WI38 (cell line): ENCODE measurements at regions not wholly inside any gene's neighbourhood (a gene's known extent, or its start where the extent isn't known, plus 50 kb on each side); places are given as distances from the start of the nearest gene placed in this dataset.

Experiments
- H3K4me3 ChIP-seq: 2 replicates; pipeline ENCODE4 v1.5.1; 2011; ENCODE audit warnings: low read depth, mild to moderate bottlenecking, control low read depth, low read length
- TF ChIP-seq, protein P1 (sequence below): IDR thresholded peaks from 2 replicates; pipeline ENCODE4 v1.5.1; 2012; ENCODE audit warnings: low read depth, mild to moderate bottlenecking, control low read depth, low read length

DNA sequence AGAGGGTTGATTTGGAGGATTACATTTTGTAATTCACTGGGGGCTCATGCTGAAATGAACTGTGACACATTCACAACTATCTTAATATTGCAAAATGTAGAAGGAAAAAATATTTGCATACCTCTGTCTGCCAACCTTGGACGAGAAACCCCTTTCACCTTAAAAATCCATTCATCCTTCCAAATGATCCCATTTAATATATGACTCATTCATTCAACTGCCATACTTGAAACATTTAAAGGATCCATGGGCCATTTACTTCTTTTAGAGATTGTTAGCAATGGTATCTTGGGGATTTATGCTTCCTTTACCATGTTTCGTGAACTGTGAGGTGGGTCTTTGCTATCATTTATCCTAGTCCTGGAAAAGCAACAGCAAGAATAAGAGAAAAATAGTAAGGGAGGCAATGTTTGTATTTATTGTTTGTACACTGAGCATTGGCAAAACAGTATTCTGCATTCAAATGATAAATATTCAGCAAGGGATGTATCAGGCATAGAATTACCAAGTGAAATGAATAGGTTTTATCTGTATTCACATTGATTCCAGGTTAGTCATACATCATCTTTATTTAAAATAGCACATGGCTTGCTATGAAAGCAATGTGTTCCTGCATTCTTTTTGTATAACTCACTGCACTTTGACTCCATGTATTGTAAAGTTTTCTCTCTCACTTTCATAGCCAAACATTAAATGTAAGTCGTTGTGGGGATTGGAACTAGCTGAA lies 378.1 kb downstream of the NSUN3 start:
- TF ChIP-seq, protein P1, sequence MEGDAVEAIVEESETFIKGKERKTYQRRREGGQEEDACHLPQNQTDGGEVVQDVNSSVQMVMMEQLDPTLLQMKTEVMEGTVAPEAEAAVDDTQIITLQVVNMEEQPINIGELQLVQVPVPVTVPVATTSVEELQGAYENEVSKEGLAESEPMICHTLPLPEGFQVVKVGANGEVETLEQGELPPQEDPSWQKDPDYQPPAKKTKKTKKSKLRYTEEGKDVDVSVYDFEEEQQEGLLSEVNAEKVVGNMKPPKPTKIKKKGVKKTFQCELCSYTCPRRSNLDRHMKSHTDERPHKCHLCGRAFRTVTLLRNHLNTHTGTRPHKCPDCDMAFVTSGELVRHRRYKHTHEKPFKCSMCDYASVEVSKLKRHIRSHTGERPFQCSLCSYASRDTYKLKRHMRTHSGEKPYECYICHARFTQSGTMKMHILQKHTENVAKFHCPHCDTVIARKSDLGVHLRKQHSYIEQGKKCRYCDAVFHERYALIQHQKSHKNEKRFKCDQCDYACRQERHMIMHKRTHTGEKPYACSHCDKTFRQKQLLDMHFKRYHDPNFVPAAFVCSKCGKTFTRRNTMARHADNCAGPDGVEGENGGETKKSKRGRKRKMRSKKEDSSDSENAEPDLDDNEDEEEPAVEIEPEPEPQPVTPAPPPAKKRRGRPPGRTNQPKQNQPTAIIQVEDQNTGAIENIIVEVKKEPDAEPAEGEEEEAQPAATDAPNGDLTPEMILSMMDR, result no peak
- no peak overlapping the region for H3K4me3 ChIP-seq

GRCh38 chr3:94441494-94441847 lies 378.6 kb downstream of the NSUN3 start:
- H3K4me3 ChIP-seq, result no peak overlapping the region
- TF ChIP-seq, protein P1, result no peak

- no peak overlapping the region for H3K4me3 ChIP-seq
- TF ChIP-seq, protein P1, result no peak
Measured at GRCh38 chr3:94453864-94454263, 391.0 kb downstream of the NSUN3 start.

DNA sequence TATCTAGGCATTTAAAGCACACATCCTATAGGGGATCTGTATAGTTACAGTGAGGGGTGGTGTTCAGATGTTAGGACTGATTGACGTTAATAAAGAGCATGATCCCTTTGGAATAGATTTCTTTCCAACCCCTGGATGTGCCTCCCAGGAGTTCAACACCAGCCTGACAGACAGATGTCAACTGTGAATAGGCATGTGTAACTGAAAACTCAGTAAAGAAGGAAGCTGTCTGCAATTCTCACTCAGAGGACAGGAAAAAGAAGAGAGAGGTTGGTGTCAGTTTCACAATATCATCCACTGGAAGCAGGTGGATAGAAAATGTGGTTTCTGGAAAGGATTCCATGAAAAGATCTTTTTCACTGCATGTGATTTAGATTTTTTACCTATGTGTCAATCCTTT lies 396.3 kb downstream of the NSUN3 start:
- no peak overlapping the region for H3K4me3 ChIP-seq
- TF ChIP-seq, protein P1, result no peak

DNA sequence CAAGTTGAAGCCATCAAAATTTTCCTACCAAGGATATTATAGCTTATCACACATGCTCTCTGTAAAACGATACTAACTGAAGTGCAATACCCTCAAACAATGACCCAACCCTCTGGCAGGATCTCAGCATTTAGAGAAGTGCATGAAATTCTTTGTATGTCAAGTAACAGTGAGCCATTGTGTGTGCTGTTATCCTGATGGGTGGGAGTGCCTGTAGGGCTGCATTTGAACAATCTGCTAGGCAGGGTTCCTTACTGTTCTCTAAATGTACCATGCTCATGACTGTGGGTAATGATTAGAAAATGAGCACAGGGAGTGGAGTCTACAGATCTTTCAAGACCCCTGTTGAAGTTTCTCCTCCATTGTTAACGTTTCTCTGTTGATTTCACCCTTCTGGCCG lies 398.1 kb downstream of the NSUN3 start:
- TF ChIP-seq, protein P1, result no peak

GRCh38 chr3:94462931-94463330 lies 400.1 kb downstream of the NSUN3 start:
- H3K4me3 ChIP-seq, result no peak overlapping the region
- TF ChIP-seq, protein P1, result no peak

More for the DNA sequence above, 398.1 kb downstream of the NSUN3 start:
- no peak overlapping the region for H3K4me3 ChIP-seq

GRCh38 chr3:94472511-94472910 lies 409.6 kb downstream of the NSUN3 start:
- H3K4me3 ChIP-seq, result no peak overlapping the region
- TF ChIP-seq, protein P1, result no peak
